B cell (primary cell): ENCODE measurements at regions not wholly inside any gene's neighbourhood (a gene's known extent, or its start where the extent isn't known, plus 50 kb on each side); places are given as distances from the start of the nearest gene placed in this dataset.

Experiments used
- CTCF ChIP-seq: fragments of 200-600 bp; IDR thresholded peaks from one replicate; pipeline ENCODE4 v1.8.0; 2022; ENCODE audit warnings: antibody characterized with exemption, mild to moderate bottlenecking
- EZH2 ChIP-seq: IDR thresholded peaks from 2 replicates; pipeline ENCODE4 v1.6.1; 2012; ENCODE audit warnings: borderline replicate concordance, low read depth, mild to moderate bottlenecking, moderate library complexity, low read length; ENCODE audit not compliant: insufficient read depth, poor library complexity, severe bottlenecking

GRCh38 chr13:74674720-74675119 is 540.5 kb upstream of the KLF12 start:
- no peak for TF ChIP-seq CTCF
- TF ChIP-seq EZH2 = no peak
